WTC11 (cell line): ENCODE measurements at regions not wholly inside any gene's neighbourhood (a gene's known extent, or its start where the extent isn't known, plus 50 kb on each side); places are given as distances from the start of the nearest gene placed in this dataset.

Experiments
- TP53 ChIP-seq: sonication (generic); formaldehyde crosslinking; IDR thresholded peaks from 2 replicates; pipeline ENCODE4 v1.8.1; 2023; ENCODE audit warnings: mild to moderate bottlenecking, missing genetic modification reagents
- TF ChIP-seq, protein P1 (sequence below): sonication (generic); formaldehyde crosslinking; IDR thresholded peaks from 2 replicates; pipeline ENCODE4 v1.8.1; 2023; ENCODE audit warnings: mild to moderate bottlenecking, missing genetic modification reagents

DNA sequence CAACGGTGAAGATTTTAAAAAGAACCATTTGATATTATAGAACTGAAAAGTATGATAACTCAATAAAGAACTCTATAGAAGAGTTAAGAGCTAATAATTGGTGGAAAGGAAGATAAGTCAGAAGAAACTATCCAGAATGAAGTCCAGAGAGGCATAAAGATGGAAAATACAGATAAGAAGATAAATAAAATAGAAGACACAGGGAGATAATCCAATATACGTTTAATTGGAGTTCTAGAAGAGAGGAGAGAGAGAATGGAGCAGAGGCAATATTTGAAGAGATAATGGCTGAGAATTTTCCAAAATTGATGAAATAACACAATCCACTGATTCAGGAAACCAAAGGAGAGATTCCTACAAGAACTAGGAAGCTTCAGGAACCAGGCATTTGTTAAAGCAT is 49.8 kb upstream of the EPHB3 start:
- TF ChIP-seq, protein P1, sequence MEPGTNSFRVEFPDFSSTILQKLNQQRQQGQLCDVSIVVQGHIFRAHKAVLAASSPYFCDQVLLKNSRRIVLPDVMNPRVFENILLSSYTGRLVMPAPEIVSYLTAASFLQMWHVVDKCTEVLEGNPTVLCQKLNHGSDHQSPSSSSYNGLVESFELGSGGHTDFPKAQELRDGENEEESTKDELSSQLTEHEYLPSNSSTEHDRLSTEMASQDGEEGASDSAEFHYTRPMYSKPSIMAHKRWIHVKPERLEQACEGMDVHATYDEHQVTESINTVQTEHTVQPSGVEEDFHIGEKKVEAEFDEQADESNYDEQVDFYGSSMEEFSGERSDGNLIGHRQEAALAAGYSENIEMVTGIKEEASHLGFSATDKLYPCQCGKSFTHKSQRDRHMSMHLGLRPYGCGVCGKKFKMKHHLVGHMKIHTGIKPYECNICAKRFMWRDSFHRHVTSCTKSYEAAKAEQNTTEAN (CRISPR knock-in tag) = no peak
- no peak for TF ChIP-seq TP53 (CRISPR knock-in tag)
